ENCODE measurements at regions not wholly inside any gene's neighbourhood (a gene's known extent, or its start where the extent isn't known, plus 50 kb on each side); places are given as distances from the start of the nearest gene placed in this dataset.

DNA sequence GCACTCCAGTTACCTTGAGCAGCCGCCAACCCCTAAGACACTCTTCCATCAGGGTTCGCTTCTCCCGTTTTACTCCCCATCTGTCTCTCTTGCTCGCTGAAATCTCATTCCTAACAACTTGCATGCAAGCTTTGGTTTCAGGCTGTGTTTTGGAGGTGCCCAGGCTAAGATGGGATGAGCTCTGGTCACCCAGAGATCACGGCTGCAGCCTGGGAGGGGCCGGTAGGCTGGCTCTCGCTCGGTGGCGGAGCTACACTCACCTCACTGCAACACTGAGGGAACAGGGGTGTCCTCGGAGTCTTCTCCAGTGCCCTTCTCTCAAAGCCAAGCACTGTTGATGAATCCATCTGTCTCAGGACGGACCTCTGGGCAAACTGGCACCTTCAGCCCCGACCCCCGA is 197.5 kb downstream of the BARX2 start:
- TF ChIP-seq, protein P1, sequence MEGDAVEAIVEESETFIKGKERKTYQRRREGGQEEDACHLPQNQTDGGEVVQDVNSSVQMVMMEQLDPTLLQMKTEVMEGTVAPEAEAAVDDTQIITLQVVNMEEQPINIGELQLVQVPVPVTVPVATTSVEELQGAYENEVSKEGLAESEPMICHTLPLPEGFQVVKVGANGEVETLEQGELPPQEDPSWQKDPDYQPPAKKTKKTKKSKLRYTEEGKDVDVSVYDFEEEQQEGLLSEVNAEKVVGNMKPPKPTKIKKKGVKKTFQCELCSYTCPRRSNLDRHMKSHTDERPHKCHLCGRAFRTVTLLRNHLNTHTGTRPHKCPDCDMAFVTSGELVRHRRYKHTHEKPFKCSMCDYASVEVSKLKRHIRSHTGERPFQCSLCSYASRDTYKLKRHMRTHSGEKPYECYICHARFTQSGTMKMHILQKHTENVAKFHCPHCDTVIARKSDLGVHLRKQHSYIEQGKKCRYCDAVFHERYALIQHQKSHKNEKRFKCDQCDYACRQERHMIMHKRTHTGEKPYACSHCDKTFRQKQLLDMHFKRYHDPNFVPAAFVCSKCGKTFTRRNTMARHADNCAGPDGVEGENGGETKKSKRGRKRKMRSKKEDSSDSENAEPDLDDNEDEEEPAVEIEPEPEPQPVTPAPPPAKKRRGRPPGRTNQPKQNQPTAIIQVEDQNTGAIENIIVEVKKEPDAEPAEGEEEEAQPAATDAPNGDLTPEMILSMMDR (IDR thresholded peaks at IDR 0.05; ENCODE audit: control insufficient read depth, extremely low read depth, insufficient read depth), result no peak
- DNase-seq (ENCODE audit: low read depth), result no peak
- no peak overlapping the region for H3K4me3 ChIP-seq (ENCODE audit: low read depth, low read length)

DNA sequence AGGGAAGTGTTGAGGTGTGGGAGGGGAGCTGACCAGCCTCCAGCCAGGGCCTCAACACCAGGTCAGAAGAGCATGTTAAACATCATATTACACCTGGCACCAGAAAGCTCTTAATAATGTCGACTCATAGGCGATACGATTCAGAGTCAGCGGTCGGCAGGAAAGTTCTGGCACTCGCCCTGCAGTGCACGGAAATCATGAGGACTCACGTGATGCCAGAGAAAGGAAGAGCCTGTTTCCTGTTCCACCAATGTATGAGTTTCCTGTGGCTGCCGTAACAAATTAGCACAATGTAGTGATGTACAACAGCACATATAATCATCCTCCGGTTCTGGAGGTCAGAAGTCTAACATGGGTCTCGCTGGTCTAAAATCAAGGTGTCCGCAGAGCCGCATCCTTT is 198.8 kb downstream of the BARX2 start:
- TF ChIP-seq, protein P1 (IDR thresholded peaks at IDR 0.05; ENCODE audit: control insufficient read depth, extremely low read depth, insufficient read depth), result no peak
- DNase-seq (ENCODE audit: low read depth), result no peak

DNA sequence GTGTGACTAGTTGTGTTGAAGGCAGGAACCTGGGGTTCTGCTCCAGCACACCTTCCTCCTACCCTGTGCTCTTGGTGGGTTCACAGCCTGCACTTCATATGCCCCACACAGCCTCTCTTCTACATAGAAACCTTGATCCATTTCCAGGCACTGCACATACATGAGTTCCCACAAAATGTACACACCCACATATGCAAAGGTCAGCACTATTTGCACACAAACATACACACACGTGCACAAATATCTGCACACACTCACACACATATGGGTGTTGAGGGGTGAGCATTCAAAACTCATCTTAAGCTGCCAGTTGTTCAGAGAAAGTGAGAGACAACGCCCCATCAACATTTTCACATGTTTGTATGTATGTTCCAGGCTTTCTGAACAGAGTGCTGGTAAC is 201.0 kb downstream of the BARX2 start:
- H3K4me3 ChIP-seq (ENCODE audit: low read depth, low read length), result no peak overlapping the region
- TF ChIP-seq, protein P1 (IDR thresholded peaks at IDR 0.05; ENCODE audit: control insufficient read depth, extremely low read depth, insufficient read depth), result no peak
- no peak for DNase-seq (ENCODE audit: low read depth)

More for the DNA sequence above, 198.8 kb downstream of the BARX2 start:
- no peak overlapping the region for H3K4me3 ChIP-seq (ENCODE audit: low read depth, low read length)

DNA sequence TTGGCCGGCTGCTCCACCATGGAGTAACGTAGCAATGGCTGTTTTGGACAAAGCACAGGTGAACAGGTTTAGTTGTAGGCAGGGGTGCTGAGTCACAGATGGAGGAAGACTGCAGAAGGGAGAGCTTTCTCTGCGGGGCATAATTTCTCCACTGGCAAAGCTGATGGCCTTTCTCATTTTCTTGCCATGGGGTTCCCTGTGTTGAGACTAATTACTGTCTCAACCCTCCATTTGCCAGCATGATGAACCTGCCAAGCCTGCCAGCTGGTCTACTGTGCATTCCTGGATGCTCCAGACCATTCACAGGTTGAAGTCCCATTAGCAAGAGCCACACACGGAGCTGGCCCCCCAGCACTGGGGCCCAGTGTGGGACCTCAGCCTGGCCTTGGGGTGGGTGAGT is 202.4 kb downstream of the BARX2 start:
- TF ChIP-seq, protein P1 (IDR thresholded peaks at IDR 0.05; ENCODE audit: control insufficient read depth, extremely low read depth, insufficient read depth), result no peak
- no peak for DNase-seq (ENCODE audit: low read depth)
- no peak overlapping the region for H3K4me3 ChIP-seq (ENCODE audit: low read depth, low read length)

DNA sequence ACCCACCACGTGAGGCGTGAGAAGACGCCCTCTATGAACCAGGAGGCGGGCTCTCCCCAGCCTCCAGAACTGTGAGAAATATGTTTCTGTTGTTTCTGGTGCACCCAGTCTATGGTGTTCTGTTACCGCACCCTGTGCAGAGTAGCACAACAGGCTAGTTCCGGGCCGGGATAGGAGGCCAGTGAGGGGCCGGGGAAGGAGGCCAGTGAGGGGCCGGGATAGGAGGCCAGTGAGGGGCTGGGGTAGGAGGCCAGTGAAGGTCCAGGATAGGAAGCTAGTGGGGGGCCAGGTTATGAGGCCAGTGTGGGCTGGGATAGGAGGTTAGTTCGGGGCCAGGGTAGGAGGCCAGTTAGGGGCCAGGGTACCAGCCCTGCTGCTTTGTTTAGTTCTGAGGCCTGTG is 204.6 kb downstream of the BARX2 start:
- no peak for DNase-seq (ENCODE audit: low read depth)
- TF ChIP-seq, protein P1 (IDR thresholded peaks at IDR 0.05; ENCODE audit: control insufficient read depth, extremely low read depth, insufficient read depth), result no peak
- H3K4me3 ChIP-seq (ENCODE audit: low read depth, low read length), result no peak overlapping the region

DNA sequence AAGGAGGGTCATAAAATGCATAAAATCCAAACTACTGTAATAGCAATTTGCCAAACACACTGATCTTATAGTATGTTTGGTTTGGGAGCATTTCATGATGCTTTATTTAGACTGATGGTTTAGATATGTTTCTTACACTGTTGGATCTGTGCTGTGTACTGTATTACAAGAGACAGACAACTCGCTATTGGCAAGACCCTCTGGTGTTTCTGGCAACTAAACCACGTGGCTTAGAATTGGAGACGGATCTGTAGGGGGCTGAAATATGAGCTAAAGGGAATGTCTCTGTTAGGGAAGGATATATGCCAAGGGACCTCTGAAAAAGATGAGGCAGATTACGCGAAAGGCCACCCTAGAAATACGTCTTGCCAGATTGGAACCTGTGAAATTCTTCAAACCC is 208.7 kb downstream of the BARX2 start:
- H3K4me3 ChIP-seq (ENCODE audit: low read depth, low read length), result no peak overlapping the region
- TF ChIP-seq, protein P1 (IDR thresholded peaks at IDR 0.05; ENCODE audit: control insufficient read depth, extremely low read depth, insufficient read depth), result no peak
- no peak for DNase-seq (ENCODE audit: low read depth)

DNA sequence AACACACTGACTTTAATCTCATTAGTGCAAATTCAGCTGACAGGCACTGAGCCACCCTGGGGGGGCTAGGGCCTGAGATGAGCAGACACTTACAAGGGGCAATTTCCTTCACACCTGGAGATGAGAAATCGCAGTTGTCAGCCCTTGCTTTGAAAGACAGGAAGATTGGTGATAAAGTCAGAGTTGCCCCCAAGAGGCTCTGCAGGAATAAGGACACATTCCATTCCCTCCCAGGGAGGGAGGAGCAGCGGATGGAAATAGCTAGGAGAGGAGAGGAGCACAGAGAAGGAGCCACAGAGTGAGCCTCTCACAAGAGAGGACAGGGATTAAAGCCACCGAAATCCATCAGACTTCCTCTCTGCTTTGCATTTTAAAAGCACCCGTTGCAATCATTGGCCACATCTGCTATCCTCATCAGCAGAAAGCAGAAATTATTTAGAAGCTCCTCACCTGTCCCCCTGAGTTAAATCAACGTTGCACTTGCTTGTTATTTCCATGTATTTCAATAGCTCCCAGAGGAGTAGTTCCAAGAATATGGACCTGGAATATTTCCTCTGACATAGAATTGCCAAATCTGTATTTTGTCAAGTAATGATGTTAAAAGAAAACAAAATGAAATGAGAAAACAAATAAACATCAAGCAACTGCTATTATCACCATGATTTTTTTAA is 213.7 kb downstream of the BARX2 start:
- DNase-seq (ENCODE audit: low read depth), result no peak
- no peak overlapping the region for H3K4me3 ChIP-seq (ENCODE audit: low read depth, low read length)

More for the DNA sequence above, 213.7 kb downstream of the BARX2 start:
- TF ChIP-seq, protein P1 (IDR thresholded peaks at IDR 0.05; ENCODE audit: control insufficient read depth, extremely low read depth, insufficient read depth), result no peak
